Mucosa of descending colon (tissue), 3 donors: ENCODE measurements at regions not wholly inside any gene's neighbourhood (a gene's known extent, or its start where the extent isn't known, plus 50 kb on each side); places are given as distances from the start of the nearest gene placed in this dataset.

ENCODE experiments used
- ATAC-seq: fragments of 200-7000 bp; cut with Tn5 transposase; one replicate; pipeline ENCODE4 v1.9.1; 2020; ENCODE audit warnings: mild to moderate bottlenecking, moderate library complexity
- DNase-seq, 3 donors: peaks; one replicate each; pipeline ENCODE4 v3.0.0-alpha.2; 2020
- H3K36me3 ChIP-seq: fragments of 200-600 bp; one replicate; pipeline ENCODE4 v1.8.0; 2021; ENCODE audit warnings: low read depth, mild to moderate bottlenecking
- H3K4me1 ChIP-seq: fragments of 200-600 bp; one replicate; pipeline ENCODE4 v1.8.0; 2021; ENCODE audit warnings: low read depth, mild to moderate bottlenecking
- H3K4me3 ChIP-seq: fragments of 200-600 bp; one replicate; pipeline ENCODE4 v1.8.0; 2021; ENCODE audit warnings: mild to moderate bottlenecking
- H3K9me3 ChIP-seq: fragments of 200-600 bp; one replicate; pipeline ENCODE4 v1.8.0; 2021; ENCODE audit warnings: mild to moderate bottlenecking
- intact Hi-C, 2 donors: fragments of 100-400 bp; cut with DNase I in 1 of 2; cut with micrococcal nuclease in 1 of 2; formaldehyde crosslinking; loops; one replicate each; pipeline versions ENCODE4 v1.11.0 to v1.11.1; 2022; cut with DNase I, micrococcal nuclease
- TF ChIP-seq, protein P1 (sequence below): fragments of 200-600 bp; IDR thresholded peaks from one replicate; pipeline ENCODE4 v1.8.0; 2022; ENCODE audit warnings: antibody characterized with exemption, mild to moderate bottlenecking
- donor health status: DM: no; HTN: no; CAD: no; lungs with moderate emphysema.
- donor health status: DM: no; HTN: no; CAD: no.
- donor health status: DM: no; HTN: yes; CAD: no.

DNA sequence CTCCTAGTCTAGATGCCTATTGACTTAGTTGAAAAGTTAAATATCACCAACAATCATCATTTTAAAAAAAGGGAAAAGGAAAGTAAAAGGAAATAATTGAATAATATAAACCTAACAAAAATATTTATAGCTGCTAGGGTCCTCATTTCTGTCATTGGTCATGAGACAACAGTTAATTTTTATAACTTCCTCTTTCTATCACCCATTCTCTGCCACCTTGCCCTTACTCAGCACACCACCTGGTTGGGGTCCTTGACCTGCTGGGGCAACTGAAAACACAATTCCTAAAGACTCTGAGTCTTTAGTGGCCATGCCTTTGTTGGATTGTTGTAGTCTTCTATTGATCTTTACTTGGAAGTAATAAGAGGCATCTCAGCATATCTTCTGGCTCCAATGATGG, 179.5 kb upstream of the MAST4 start:
- ATAC-seq (no peak), DNase-seq (no peak)
- no peaks in the 10 kb centered on the region for H3K36me3 ChIP-seq
- H3K4me1 ChIP-seq = no peaks in the 10 kb centered on the region
- TF ChIP-seq, protein P1, sequence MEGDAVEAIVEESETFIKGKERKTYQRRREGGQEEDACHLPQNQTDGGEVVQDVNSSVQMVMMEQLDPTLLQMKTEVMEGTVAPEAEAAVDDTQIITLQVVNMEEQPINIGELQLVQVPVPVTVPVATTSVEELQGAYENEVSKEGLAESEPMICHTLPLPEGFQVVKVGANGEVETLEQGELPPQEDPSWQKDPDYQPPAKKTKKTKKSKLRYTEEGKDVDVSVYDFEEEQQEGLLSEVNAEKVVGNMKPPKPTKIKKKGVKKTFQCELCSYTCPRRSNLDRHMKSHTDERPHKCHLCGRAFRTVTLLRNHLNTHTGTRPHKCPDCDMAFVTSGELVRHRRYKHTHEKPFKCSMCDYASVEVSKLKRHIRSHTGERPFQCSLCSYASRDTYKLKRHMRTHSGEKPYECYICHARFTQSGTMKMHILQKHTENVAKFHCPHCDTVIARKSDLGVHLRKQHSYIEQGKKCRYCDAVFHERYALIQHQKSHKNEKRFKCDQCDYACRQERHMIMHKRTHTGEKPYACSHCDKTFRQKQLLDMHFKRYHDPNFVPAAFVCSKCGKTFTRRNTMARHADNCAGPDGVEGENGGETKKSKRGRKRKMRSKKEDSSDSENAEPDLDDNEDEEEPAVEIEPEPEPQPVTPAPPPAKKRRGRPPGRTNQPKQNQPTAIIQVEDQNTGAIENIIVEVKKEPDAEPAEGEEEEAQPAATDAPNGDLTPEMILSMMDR = no peak
- H3K9me3 ChIP-seq = no peaks in the 10 kb centered on the region
- H3K4me3 ChIP-seq = no peak overlapping the region
- intact Hi-C loops = no loop called here

DNA sequence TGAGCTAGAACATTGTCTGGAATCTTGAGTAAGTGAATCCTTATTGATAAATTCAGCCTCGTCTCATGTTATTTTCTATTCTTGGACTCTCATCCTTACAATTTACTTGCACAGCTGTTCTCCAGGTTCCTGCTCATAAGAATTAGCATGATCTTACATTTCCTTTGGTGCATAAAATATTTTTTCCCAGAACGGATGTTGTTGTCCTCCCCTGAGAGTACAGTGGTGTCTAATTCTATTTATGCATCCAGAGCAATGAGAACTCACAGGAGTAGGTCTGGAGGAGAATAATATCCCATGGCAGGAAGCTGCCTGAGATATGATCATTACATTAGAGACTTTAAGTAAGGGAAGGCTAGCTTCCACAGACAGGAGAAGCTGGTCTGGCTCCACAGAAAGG, 178.4 kb upstream of the MAST4 start:
- H3K4me3 ChIP-seq = no peak overlapping the region
- no peak for ATAC-seq
- no peaks in the 10 kb centered on the region for H3K4me1 ChIP-seq
- intact Hi-C loops = no loop called here
- H3K36me3 ChIP-seq = no peaks in the 10 kb centered on the region
- H3K9me3 ChIP-seq = no peaks in the 10 kb centered on the region
- DNase-seq = no peak
- TF ChIP-seq, protein P1 = no peak

DNA sequence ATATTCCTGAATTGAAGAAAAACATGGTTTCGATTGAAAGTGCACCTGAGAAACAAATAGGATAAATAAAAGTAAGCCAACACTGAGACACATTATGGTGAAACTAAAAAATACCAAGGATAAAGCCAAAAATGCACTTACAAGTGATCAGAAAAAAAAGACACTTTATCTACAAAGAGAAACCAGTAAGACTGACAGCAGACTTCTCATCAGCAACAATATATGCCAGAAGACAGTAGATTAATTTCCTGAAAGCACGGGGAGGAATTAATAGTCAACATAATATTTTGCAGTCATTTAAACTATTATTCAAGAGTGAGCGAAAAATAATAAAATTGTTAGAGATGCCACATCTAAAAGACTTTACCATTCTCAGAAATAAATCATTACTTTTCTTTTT, 172.7 kb upstream of the MAST4 start:
- no peak for ATAC-seq
- no peaks in the 10 kb centered on the region for H3K36me3 ChIP-seq
- intact Hi-C loops = no loop called here
- TF ChIP-seq, protein P1 = no peak
- H3K4me1 ChIP-seq = no peaks in the 10 kb centered on the region
- H3K4me3 ChIP-seq = no peak overlapping the region
- no peaks in the 10 kb centered on the region for H3K9me3 ChIP-seq
- no peak for DNase-seq

DNA sequence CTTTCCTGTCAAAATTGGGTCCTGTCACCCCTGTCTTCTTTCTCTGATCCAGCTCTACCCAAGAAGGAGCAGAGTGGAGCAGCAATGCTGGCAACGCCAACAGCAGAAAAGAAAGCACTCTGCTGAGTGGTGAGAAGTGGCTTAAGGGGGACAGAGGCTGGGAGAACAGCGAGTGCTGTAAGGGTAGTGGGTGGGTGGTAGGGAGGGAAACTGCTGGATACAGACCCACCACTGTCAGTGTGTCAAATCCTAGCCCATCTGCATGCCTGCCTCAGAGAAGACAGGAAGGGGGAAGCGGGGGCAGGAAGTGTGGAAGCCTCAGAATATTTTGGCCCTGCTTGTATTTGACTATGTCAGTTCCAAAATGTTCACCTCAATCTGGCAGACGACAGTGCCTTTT, 170.4 kb upstream of the MAST4 start:
- intact Hi-C loops = no loop called here
- no peak for ATAC-seq

DNA sequence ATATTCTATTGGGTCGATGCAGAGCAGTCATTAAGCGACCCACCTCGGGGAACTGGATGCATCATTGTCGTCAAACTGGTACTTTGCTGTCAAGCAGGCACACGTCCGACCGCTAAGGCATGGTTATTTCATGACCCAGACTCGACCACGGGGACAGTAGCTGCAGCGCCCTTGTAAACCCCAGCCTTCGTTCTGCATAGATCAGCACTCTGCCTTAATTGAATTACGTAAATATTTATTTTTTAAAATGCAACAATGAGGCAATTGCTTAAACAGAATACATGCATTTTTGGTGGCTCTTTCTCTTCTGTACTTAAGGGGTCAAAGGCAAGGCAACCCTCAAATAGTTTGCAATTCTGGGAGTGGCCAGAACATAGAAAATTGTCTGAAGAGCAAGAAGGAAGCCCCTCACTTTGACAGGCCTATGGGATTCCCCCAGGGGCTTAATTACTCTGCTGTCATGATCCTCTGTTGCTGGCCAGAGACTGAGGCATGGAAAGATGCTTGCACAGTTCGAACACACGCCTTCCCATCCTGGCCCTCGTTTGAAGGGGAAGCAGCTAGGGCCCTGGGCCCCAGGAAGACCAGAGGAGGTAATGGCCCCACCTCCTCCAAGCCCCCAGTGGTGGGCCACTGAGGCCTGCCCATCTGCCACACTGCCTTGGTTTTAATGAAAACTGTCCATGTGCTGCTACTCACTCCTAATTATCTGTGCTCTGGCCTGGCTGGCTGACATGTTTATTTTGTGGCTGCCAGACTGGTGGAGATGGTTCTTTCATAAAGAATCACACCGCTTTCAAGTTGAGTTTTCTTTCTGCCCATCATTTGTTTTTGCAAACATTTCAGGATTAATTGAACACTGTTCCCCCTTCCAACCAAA, 169.7 kb upstream of the MAST4 start:
- H3K4me3 ChIP-seq = no peak overlapping the region
- intact Hi-C loops = no loop called here
- ATAC-seq = no peak
- no peaks in the 10 kb centered on the region for H3K4me1 ChIP-seq
- TF ChIP-seq, protein P1 = no peak
- no peak for DNase-seq
- H3K36me3 ChIP-seq = no peaks in the 10 kb centered on the region
- H3K9me3 ChIP-seq = no peaks in the 10 kb centered on the region

More for the DNA sequence above, 170.4 kb upstream of the MAST4 start:
- no peak for DNase-seq
- Histone ChIP-seq H3K9me3 (no peaks in the 10 kb centered on the region), H3K36me3 (no peaks in the 10 kb centered on the region), H3K4me1 (no peaks in the 10 kb centered on the region), H3K4me3 (no peak overlapping the region)
- TF ChIP-seq, protein P1 = no peak
